ENCODE measurements at regions not wholly inside any gene's neighbourhood (a gene's known extent, or its start where the extent isn't known, plus 50 kb on each side); places are given as distances from the start of the nearest gene placed in this dataset.

GRCh38 chr15:97215629-97216028 is 744.9 kb upstream of the ARRDC4 start:
- TF ChIP-seq ZNF232 (CRISPR knock-in tag; IDR thresholded peaks at IDR 0.05): no peak
- TF ChIP-seq, protein P1, sequence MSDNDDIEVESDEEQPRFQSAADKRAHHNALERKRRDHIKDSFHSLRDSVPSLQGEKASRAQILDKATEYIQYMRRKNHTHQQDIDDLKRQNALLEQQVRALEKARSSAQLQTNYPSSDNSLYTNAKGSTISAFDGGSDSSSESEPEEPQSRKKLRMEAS (CRISPR knock-in tag; IDR thresholded peaks at IDR 0.05): no peak
- no peak for TF ChIP-seq CTCF (IDR thresholded peaks at IDR 0.05)
- no peak for TF ChIP-seq ELF4 (CRISPR knock-in tag; IDR thresholded peaks at IDR 0.05; ENCODE audit: low read depth)
- no peak for TF ChIP-seq TEAD4 (CRISPR knock-in tag; IDR thresholded peaks at IDR 0.05)
- no peak for TF ChIP-seq TCF7 (CRISPR knock-in tag; IDR thresholded peaks at IDR 0.05; ENCODE audit: low read depth)
- TF ChIP-seq MXD4 (CRISPR knock-in tag; IDR thresholded peaks at IDR 0.05; ENCODE audit: borderline replicate concordance): no peak
- no peak for TF ChIP-seq PRRX2 (CRISPR knock-in tag; IDR thresholded peaks at IDR 0.05)
- no peak for TF ChIP-seq ZNF425 (CRISPR knock-in tag; conservative IDR thresholded peaks at IDR 0.05)
- no peak for TF ChIP-seq AR (CRISPR knock-in tag; IDR thresholded peaks at IDR 0.05)
- no peak for TF ChIP-seq NFE2L1 (CRISPR knock-in tag; IDR thresholded peaks at IDR 0.05)
- TF ChIP-seq, protein P2, sequence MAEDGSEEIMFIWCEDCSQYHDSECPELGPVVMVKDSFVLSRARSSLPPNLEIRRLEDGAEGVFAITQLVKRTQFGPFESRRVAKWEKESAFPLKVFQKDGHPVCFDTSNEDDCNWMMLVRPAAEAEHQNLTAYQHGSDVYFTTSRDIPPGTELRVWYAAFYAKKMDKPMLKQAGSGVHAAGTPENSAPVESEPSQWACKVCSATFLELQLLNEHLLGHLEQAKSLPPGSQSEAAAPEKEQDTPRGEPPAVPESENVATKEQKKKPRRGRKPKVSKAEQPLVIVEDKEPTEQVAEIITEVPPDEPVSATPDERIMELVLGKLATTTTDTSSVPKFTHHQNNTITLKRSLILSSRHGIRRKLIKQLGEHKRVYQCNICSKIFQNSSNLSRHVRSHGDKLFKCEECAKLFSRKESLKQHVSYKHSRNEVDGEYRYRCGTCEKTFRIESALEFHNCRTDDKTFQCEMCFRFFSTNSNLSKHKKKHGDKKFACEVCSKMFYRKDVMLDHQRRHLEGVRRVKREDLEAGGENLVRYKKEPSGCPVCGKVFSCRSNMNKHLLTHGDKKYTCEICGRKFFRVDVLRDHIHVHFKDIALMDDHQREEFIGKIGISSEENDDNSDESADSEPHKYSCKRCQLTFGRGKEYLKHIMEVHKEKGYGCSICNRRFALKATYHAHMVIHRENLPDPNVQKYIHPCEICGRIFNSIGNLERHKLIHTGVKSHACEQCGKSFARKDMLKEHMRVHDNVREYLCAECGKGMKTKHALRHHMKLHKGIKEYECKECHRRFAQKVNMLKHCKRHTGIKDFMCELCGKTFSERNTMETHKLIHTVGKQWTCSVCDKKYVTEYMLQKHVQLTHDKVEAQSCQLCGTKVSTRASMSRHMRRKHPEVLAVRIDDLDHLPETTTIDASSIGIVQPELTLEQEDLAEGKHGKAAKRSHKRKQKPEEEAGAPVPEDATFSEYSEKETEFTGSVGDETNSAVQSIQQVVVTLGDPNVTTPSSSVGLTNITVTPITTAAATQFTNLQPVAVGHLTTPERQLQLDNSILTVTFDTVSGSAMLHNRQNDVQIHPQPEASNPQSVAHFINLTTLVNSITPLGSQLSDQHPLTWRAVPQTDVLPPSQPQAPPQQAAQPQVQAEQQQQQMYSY (CRISPR knock-in tag; IDR thresholded peaks at IDR 0.05): no peak
- TF ChIP-seq NFYB (CRISPR knock-in tag; conservative IDR thresholded peaks at IDR 0.05; ENCODE audit: low read depth): no peak

Data from WTC11 (cell line).